Activated T-helper 17 cell treated with anti-CD3 and anti-CD28 coated beads, Interleukin-2, amount 50 U/mL, for 72 hours (primary cell): ENCODE measurements at regions not wholly inside any gene's neighbourhood (a gene's known extent, or its start where the extent isn't known, plus 50 kb on each side); places are given as distances from the start of the nearest gene placed in this dataset.
"Not testable (repeated sequence)": the region's sequence is repeated elsewhere in the genome, so short reads cannot be mapped to it uniquely, and the experiment has no call there.

Source experiments
- ATAC-seq: fragments of 150-1000 bp; cut with Tn5 transposase; replicated peaks from 2 replicates; pipeline ENCODE4 v1.10.0; 2021; ENCODE audit warnings: mild to moderate bottlenecking, moderate library complexity
- H3K27ac Mint-ChIP-seq: one replicate; pipeline ENCODE4 v1.8.0; 2022; ENCODE audit warnings: mixed read lengths
- H3K27me3 Mint-ChIP-seq: one replicate; pipeline ENCODE4 v1.8.0; 2022; ENCODE audit warnings: mixed read lengths
- H3K36me3 Mint-ChIP-seq: one replicate; pipeline ENCODE4 v1.8.0; 2022; ENCODE audit warnings: low read depth, mild to moderate bottlenecking, mixed read lengths
- H3K4me1 Mint-ChIP-seq: one replicate; pipeline ENCODE4 v1.8.0; 2022; ENCODE audit warnings: mixed read lengths
- H3K4me3 Mint-ChIP-seq: one replicate; pipeline ENCODE4 v1.8.0; 2022; ENCODE audit warnings: mild to moderate bottlenecking, mixed read lengths
- H3K9me3 Mint-ChIP-seq: one replicate; pipeline ENCODE4 v1.8.0; 2022; ENCODE audit warnings: mixed read lengths

DNA sequence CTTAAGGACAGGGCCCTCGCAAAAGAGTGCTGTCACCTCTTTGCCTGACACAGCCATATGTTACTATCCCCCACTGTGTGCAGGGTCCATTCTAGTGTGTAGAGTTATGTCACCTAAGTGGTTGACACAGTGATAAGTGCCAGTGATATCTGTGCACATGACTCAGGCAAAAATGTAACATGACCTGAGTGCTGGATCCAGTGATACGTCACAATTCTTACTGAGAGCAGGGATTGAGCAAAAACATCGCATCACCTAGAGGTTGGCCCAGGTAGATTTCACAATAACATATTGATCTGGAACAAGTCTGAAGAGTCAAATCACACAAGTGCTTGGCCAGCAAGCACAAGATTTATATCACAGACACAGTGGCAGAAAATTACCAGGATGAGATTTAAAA, 100.5 kb upstream of the BPY2B start:
- H3K4me1 Mint-ChIP-seq, H3K36me3 Mint-ChIP-seq, H3K4me3 Mint-ChIP-seq, ATAC-seq, H3K27me3 Mint-ChIP-seq, H3K9me3 Mint-ChIP-seq, H3K27ac Mint-ChIP-seq: not testable (repeated sequence)

DNA sequence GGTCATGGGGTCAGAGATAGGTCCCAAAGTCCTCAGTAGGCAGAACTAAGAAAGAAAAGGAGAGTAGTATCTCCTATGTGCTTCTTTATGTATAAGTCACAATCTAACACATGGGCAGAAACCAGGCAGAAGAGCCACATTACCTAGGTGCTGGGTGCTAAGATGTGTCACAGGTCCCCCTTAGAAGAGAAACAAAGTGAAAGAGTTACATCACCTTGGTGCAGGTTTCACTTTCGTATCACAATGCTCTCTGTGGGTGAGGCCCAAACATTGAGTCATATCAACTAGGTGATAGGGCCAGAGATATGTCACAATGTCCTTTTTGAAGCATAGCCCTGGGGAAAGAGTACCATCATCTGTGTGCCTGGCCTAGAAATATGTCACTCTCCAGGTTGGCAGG, 96.1 kb upstream of the BPY2B start:
- H3K27ac Mint-ChIP-seq, H3K27me3 Mint-ChIP-seq, H3K4me1 Mint-ChIP-seq, H3K9me3 Mint-ChIP-seq, H3K36me3 Mint-ChIP-seq, H3K4me3 Mint-ChIP-seq: not testable (repeated sequence)
- ATAC-seq = peak; percentile 87

DNA sequence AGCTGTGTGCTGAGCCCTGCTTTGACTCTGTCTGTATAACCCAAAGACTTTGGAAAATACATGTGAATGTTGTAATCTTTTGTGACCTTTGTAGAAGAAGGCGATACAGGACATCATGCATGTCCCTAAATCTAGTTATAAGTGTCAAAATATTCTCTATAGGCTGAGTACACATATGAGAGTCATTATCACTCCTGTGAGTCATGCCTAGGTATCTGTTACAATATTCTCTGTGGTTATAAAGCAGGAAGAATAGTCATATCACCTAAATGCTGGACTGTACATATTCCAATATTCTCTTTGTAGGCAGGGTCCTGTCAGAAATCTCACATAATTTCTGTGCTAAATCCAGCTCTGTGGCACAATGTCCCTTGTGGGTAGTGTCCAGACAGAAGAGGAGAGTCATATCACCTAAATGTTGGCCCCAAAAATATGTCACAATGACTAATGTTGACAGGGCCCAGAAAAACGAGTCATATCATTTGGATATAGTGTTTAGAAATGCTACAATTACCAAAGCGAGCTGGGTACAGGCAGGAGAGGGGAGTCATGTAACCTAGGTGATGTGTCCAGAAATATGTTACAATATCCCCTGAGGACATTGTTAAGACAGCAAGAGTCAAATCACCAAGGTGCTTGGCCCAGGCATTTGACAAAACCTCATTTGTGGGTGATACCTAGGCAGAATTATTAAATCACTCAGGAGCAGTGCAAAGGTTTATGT, 80.4 kb upstream of the BPY2B start:
- H3K9me3 Mint-ChIP-seq, H3K27ac Mint-ChIP-seq, H3K27me3 Mint-ChIP-seq, H3K4me3 Mint-ChIP-seq, H3K4me1 Mint-ChIP-seq, H3K36me3 Mint-ChIP-seq: not testable (repeated sequence)
- peak; percentile 79 for ATAC-seq

DNA sequence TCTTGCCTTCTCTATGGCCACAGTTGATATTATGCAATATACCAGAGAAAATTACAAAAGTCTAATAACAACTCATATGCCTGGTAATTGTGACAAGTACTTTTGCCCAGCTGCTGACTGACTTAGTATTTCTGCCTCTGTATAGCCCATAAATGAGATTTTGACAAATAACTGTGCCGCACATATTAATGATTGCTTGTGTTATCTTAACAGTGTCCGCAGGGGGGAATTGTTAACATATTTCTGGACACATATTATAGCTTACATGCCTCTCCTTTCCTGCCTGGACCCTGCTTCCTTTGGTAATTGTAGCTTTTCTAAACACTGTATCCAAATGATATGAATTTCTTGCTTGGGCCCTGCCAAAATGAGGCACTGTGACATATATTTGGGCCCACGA, 69.0 kb upstream of the BPY2B start:
- not testable (repeated sequence) for H3K27ac Mint-ChIP-seq, H3K36me3 Mint-ChIP-seq, H3K4me3 Mint-ChIP-seq, H3K9me3 Mint-ChIP-seq, H3K4me1 Mint-ChIP-seq, ATAC-seq, H3K27me3 Mint-ChIP-seq

DNA sequence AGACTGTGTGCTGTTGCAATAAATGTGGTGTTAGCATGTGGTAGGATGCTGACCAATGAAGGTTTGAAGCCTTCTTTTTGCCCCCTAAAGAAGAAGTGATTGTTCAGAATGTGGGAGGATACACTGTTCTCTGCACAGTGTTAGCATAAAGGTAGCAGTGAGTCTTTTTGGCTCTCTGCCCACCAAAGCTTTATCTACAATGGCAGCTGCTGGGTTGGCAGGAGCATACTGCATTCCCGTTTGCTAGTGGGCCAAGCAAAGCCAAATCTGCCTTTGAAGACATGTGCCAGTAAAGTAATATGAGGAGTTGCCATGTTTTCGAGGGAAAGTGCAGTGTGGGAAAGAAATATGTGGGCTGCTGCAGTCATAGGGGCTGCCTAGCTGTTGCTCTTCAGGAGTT, 56.4 kb upstream of the BPY2B start:
- H3K36me3 Mint-ChIP-seq, H3K4me1 Mint-ChIP-seq, ATAC-seq, H3K27ac Mint-ChIP-seq, H3K9me3 Mint-ChIP-seq, H3K4me3 Mint-ChIP-seq, H3K27me3 Mint-ChIP-seq: not testable (repeated sequence)
